GM12878 (cell line): ENCODE measurements at regions not wholly inside any gene's neighbourhood (a gene's known extent, or its start where the extent isn't known, plus 50 kb on each side); places are given as distances from the start of the nearest gene placed in this dataset.

ENCODE experiments used
- ATAC-seq: fragments of 200-7000 bp; cut with Tn5 transposase; 3 replicates; pipeline ENCODE4 v1.9.1; 2020; ENCODE audit warnings: mild to moderate bottlenecking, moderate library complexity
- BruUV-seq: library from RNA; stranded (reverse); fragments of 400-500 nt; replicated peaks from 2 replicates; lab custom pipeline; 2021; lab: Mats Ljungman, UMichigan
- CTCF ChIA-PET: fragments of 300-600 bp; sonication (Branson Sonifier 250); formaldehyde crosslinking; extraction: SDS; loops from one replicate; lab custom pipeline; 2021; ENCODE audit warnings: inconsistent platforms; lab: Yijun Ruan, JAX
- POLR2A ChIA-PET: fragments of 350-600 bp; formaldehyde crosslinking; extraction: SDS; loops from one replicate; lab custom pipeline; 2021; ENCODE audit warnings: inconsistent platforms; lab: Charles Lee
- RAD21 ChIA-PET: fragments of 300-600 bp; sonication (Branson Sonifier 250); formaldehyde crosslinking; loops from one replicate; lab custom pipeline; 2023; ENCODE audit warnings: antibody characterized with exemption; ENCODE audit not compliant: unreplicated experiment; lab: Charles Lee
- SMC1A ChIA-PET: fragments of 300-600 bp; sonication (Branson Sonifier 250); formaldehyde crosslinking; loops from one replicate; lab custom pipeline; 2023; ENCODE audit not compliant: unreplicated experiment, uncharacterized antibody; lab: Charles Lee
- DNase-seq: peaks from one replicate; pipeline ENCODE4 v3.0.0-alpha.2; 2011; ENCODE audit warnings: low read depth, low spot score
- FAIRE-seq: peaks from 3 replicates; lab custom pipeline; 2011; peaks lifted over from hg19 to GRCh38; lab: Jason Lieb, UNC
- H2AFZ ChIP-seq: 2 replicates; pipeline ENCODE4 v1.6.0; 2011; ENCODE audit warnings: low read depth, low read length, control low read depth; ENCODE audit not compliant: control insufficient read depth
- H3K27ac ChIP-seq: 2 replicates; pipeline ENCODE4 v1.5.1; 2011; ENCODE audit warnings: control low read depth; ENCODE audit not compliant: control insufficient read depth, insufficient read depth
- H3K27me3 ChIP-seq, 2 experiments: replicated peaks in 1 of 2; 2 replicates each; pipeline versions ENCODE4 v1.6.0 to v1.6.1; 2011; ENCODE audit warnings: low read length in 1 of 2; ENCODE audit not compliant: control insufficient read depth in 2 of 2, insufficient read depth in 2 of 2
- H3K36me3 ChIP-seq, 2 experiments: 2 replicates each; pipeline ENCODE4 v1.5.1; 2011; ENCODE audit warnings: low read length in 1 of 2; ENCODE audit not compliant: control insufficient read depth in 2 of 2, insufficient read depth in 2 of 2
- H3K4me1 ChIP-seq: 2 replicates; pipeline ENCODE4 v1.6.1; 2011; ENCODE audit warnings: mild to moderate bottlenecking, low read length, moderate library complexity, mixed read lengths; ENCODE audit not compliant: control insufficient read depth, insufficient read depth
- H3K4me2 ChIP-seq: 2 replicates; pipeline ENCODE4 v1.6.0; 2011; ENCODE audit warnings: control low read depth; ENCODE audit not compliant: control insufficient read depth, insufficient read depth
- H3K4me3 ChIP-seq: fragments of 200-600 bp; sonication (generic); 2 replicates; pipeline ENCODE4 v1.5.1; 2016
- H3K79me2 ChIP-seq: 2 replicates; pipeline ENCODE4 v1.6.0; 2011; ENCODE audit warnings: low read length; ENCODE audit not compliant: control insufficient read depth, insufficient read depth
- H3K9ac ChIP-seq: 2 replicates; pipeline ENCODE4 v1.8.0; 2011; ENCODE audit warnings: low read length, control low read depth, mixed read lengths; ENCODE audit not compliant: control insufficient read depth, insufficient read depth
- H3K9me3 ChIP-seq: replicated peaks from 3 replicates; pipeline ENCODE4 v1.5.1; 2011; ENCODE audit warnings: mild to moderate bottlenecking, low read length; ENCODE audit not compliant: control insufficient read depth, insufficient read depth
- H4K20me1 ChIP-seq: 2 replicates; pipeline ENCODE4 v1.6.0; 2011; ENCODE audit not compliant: control insufficient read depth, insufficient read depth
- BCL11A ChIP-seq: IDR thresholded peaks from 2 replicates; pipeline ENCODE4 v1.6.1; 2011; ENCODE audit warnings: low read depth, low read length
- CEBPZ ChIP-seq: fragments of 150-350 bp; IDR thresholded peaks from 2 replicates; pipeline ENCODE4 v1.6.1; 2016; ENCODE audit warnings: low read depth, low read length
- FOXK2 ChIP-seq: fragments of 450-650 bp; IDR thresholded peaks from 2 replicates; pipeline ENCODE4 v1.6.1; 2017; ENCODE audit warnings: mild to moderate bottlenecking, moderate library complexity
- MXI1 ChIP-seq: fragments of 150-350 bp; IDR thresholded peaks from 2 replicates; pipeline ENCODE4 v1.6.1; 2011; ENCODE audit warnings: low read depth, mild to moderate bottlenecking, inconsistent platforms, low read length, improper control_type of control experiment
- NBN ChIP-seq: fragments of 450-650 bp; IDR thresholded peaks from 2 replicates; pipeline ENCODE4 v1.6.1; 2016
- NRF1 ChIP-seq: conservative IDR thresholded peaks from 2 replicates; pipeline ENCODE4 v1.6.1; 2011; ENCODE audit warnings: mild to moderate bottlenecking, low read depth, low read length, improper control_type of control experiment
- POLR2AphosphoS5 ChIP-seq: IDR thresholded peaks from 2 replicates; pipeline ENCODE4 v1.6.1; 2011; ENCODE audit warnings: mild to moderate bottlenecking, low read length, inconsistent platforms
- RFX5 ChIP-seq: IDR thresholded peaks from 2 replicates; pipeline ENCODE4 v1.6.1; 2011; ENCODE audit warnings: low read depth, low read length, improper control_type of control experiment
- SIN3A ChIP-seq: IDR thresholded peaks from 2 replicates; pipeline ENCODE4 v1.6.1; 2012; ENCODE audit warnings: low read depth, low read length, improper control_type of control experiment
- STAT1 ChIP-seq: fragments of 450-650 bp; conservative IDR thresholded peaks from 2 replicates; pipeline ENCODE4 v1.6.1; 2014; ENCODE audit warnings: antibody characterized with exemption, mild to moderate bottlenecking
- TAF1 ChIP-seq: IDR thresholded peaks from 2 replicates; pipeline ENCODE4 v1.6.1; 2011; ENCODE audit warnings: mild to moderate bottlenecking, low read depth, low read length, borderline replicate concordance
- in situ Hi-C: fragments of 300-500 bp; cut with MboI; formaldehyde crosslinking; loops from 9 replicates; pipeline ENCODE4 v1.14.3; 2018; ENCODE audit warnings: mixed read lengths
- intact Hi-C: fragments of 100-400 bp; cut with micrococcal nuclease; formaldehyde crosslinking; loops from one replicate; pipeline ENCODE4 v1.14.2; 2022; ENCODE audit not compliant: unreplicated experiment

DNA sequence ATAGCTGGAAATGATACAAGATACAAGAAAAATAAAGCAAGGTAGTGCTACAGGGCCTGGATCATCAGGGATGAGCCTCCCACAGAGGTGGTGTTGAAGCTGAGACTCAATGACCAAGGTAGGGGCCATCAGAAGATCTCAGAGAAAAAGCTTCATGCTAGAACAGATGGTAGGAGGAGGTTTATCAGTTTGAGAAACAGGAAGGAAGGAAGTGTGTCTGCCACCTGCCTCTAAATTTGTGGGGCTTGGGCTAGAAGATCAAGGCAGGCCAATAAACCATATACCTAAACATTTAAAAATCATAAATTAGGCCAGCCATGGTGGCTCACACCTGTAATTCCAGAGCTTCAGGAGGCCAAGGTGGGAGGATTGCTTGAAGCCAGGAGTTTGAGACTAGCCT is 410.8 kb upstream of the PRKCQ start:
- H2AFZ ChIP-seq: no peak overlapping the region

More for the DNA sequence above, 410.8 kb upstream of the PRKCQ start:
- TF ChIP-seq SIN3A (no peak), TAF1 (no peak), BCL11A (no peak), MXI1 (no peak), POLR2AphosphoS5 (no peak), NRF1 (no peak), STAT1 (no peak), NBN (no peak), FOXK2 (no peak), RFX5 (no peak), CEBPZ (no peak)
- Histone ChIP-seq H3K9ac (no peak overlapping the region), H3K79me2 (no peaks in the 10 kb centered on the region), H3K36me3 (no peaks in the 10 kb centered on the region), H3K4me2 (no peak overlapping the region), H3K27ac (no peak overlapping the region), H3K27me3 (no peaks in the 10 kb centered on the region), H3K9me3 (no peaks in the 10 kb centered on the region), H3K4me1 (no peaks in the 10 kb centered on the region), H4K20me1 (no peaks in the 10 kb centered on the region), H3K4me3 (no peak overlapping the region)
- ChIA-PET RAD21 (no interaction called here), CTCF (interaction anchor here (1.2 kb wide), 1 partner anchor 71 kb away, joined by 5 read pairs; no protein-coding TSS in a partner anchor), POLR2A (no interaction called here), SMC1A (interaction anchor here (1.6 kb wide), 1 partner anchor 71 kb away, joined by 4 read pairs; no protein-coding TSS in a partner anchor)
- in situ Hi-C loops: no loop called here
- DNase-seq: no peak
- BruUV-seq: no TSS peak
- intact Hi-C loops: no loop called here
- FAIRE-seq: no peak
- ATAC-seq: no peak
